B cell (primary cell): ENCODE measurements at regions not wholly inside any gene's neighbourhood (a gene's known extent, or its start where the extent isn't known, plus 50 kb on each side); places are given as distances from the start of the nearest gene placed in this dataset.

ENCODE experiments used
- ATAC-seq: fragments of 200-7000 bp; cut with Tn5 transposase; one replicate; pipeline ENCODE4 v1.10.0; 2021; ENCODE audit warnings: low read depth, mild to moderate bottlenecking, moderate number of reproducible peaks, moderate library complexity
- CTCF ChIA-PET: fragments of 350-600 bp; sonication (Branson Sonifier 250); formaldehyde crosslinking; loops from one replicate; lab custom pipeline; 2021; ENCODE audit warnings: antibody characterized with exemption, inconsistent platforms; lab: Charles Lee
- POLR2A ChIA-PET: fragments of 350-600 bp; sonication (Branson Sonifier 250); formaldehyde crosslinking; loops from one replicate; lab custom pipeline; 2021; ENCODE audit warnings: antibody characterized with exemption; lab: Charles Lee
- DNase-seq: peaks from one replicate; pipeline ENCODE4 v3.0.0; 2013
- H2AFZ ChIP-seq: 2 replicates; pipeline ENCODE4 v1.6.1; 2012; ENCODE audit warnings: mild to moderate bottlenecking, low read depth, low read length; ENCODE audit not compliant: insufficient read depth, poor library complexity, severe bottlenecking
- H3K27ac ChIP-seq, 2 donors: 1 replicate in 1 of 2; 2 replicates in 1 of 2; pipeline ENCODE4 v1.5.1; 2012 to 2013; ENCODE audit warnings: low read length in 2 of 2, mild to moderate bottlenecking in 2 of 2, moderate library complexity in 1 of 2
- H3K27me3 ChIP-seq, 4 experiments: fragments of 200-600 bp in 1 of 4; sonication (generic) in 1 of 4; replicated peaks in 1 of 4; 1 replicate in 2 of 4; 2 replicates in 2 of 4; pipeline versions ENCODE4 v1.6.1 to v1.7.0; 2013 to 2016; ENCODE audit warnings: low read length in 3 of 4, mild to moderate bottlenecking in 2 of 4, mixed read lengths in 1 of 4, moderate library complexity in 1 of 4; ENCODE audit not compliant: insufficient read depth in 4 of 4, control insufficient read depth in 3 of 4; ENCODE audit errors: control extremely low read depth in 1 of 4
- H3K36me3 ChIP-seq, 2 experiments: replicated peaks in 1 of 2; 1 replicate in 1 of 2; 2 replicates in 1 of 2; pipeline versions ENCODE4 v1.6.1 to v1.7.1; 2013; ENCODE audit warnings: low read length in 1 of 2; ENCODE audit not compliant: insufficient read depth in 2 of 2, control insufficient read depth in 1 of 2; ENCODE audit errors: control extremely low read depth in 1 of 2, extremely low read depth in 1 of 2
- H3K4me1 ChIP-seq, 2 donors: fragments of 200-600 bp in 1 of 2; sonication (generic) in 1 of 2; 1 replicate in 1 of 2; 2 replicates in 1 of 2; pipeline versions ENCODE4 v1.5.1 to v1.6.1; 2013 to 2017; ENCODE audit warnings: low read length in 2 of 2; ENCODE audit not compliant: control insufficient read depth in 2 of 2, insufficient read depth in 2 of 2
- H3K4me2 ChIP-seq: replicated peaks from 2 replicates; pipeline ENCODE3; 2012; ENCODE audit warnings: mild to moderate bottlenecking, low read depth, low read length; ENCODE audit not compliant: poor library complexity, severe bottlenecking
- H3K4me3 ChIP-seq, 5 experiments: fragments of 200-600 bp in 1 of 5; sonication (generic) in 1 of 5; 1 replicate in 3 of 5; 2 replicates in 2 of 5; pipeline versions ENCODE4 v1.5.1 to v1.7.0; 2011 to 2016; ENCODE audit warnings: low read length in 4 of 5, mild to moderate bottlenecking in 4 of 5, low read depth in 2 of 5, control low read depth in 1 of 5, moderate library complexity in 1 of 5; ENCODE audit not compliant: insufficient read depth in 1 of 5; ENCODE audit errors: control extremely low read depth in 1 of 5, extremely low read depth in 1 of 5
- H3K79me2 ChIP-seq: fragments of 200-600 bp; sonication (generic); one replicate; pipeline ENCODE4 v1.6.0; 2016; ENCODE audit warnings: low read length; ENCODE audit not compliant: control insufficient read depth, insufficient read depth
- H3K9ac ChIP-seq: fragments of 200-600 bp; sonication (generic); 2 replicates; pipeline ENCODE4 v1.6.1; 2017; ENCODE audit warnings: mild to moderate bottlenecking, low read length, moderate library complexity
- H3K9me3 ChIP-seq, 3 donors: one replicate each; pipeline versions ENCODE4 v1.6.1 to v1.7.1; 2013; ENCODE audit warnings: low read length in 2 of 3; ENCODE audit not compliant: control insufficient read depth in 2 of 3, insufficient read depth in 1 of 3; ENCODE audit errors: control extremely low read depth in 1 of 3
- H4K20me1 ChIP-seq: 2 replicates; pipeline ENCODE4 v1.6.0; 2012; ENCODE audit warnings: mild to moderate bottlenecking, low read length; ENCODE audit not compliant: insufficient read depth, control insufficient read depth, poor library complexity, severe bottlenecking
- H3K27ac Mint-ChIP-seq: one replicate; pipeline ENCODE4 v1.8.0; 2021; ENCODE audit warnings: mixed read lengths
- H3K27me3 Mint-ChIP-seq: one replicate; pipeline ENCODE4 v1.8.0; 2021; ENCODE audit warnings: mixed read lengths
- H3K4me1 Mint-ChIP-seq: one replicate; pipeline ENCODE4 v1.8.0; 2021; ENCODE audit warnings: mixed read lengths
- H3K4me3 Mint-ChIP-seq: one replicate; pipeline ENCODE4 v1.8.0; 2021; ENCODE audit warnings: mixed read lengths
- H3K9me3 Mint-ChIP-seq: one replicate; pipeline ENCODE4 v1.8.0; 2022; ENCODE audit warnings: mixed read lengths; ENCODE audit not compliant: insufficient read depth
- EZH2 ChIP-seq: IDR thresholded peaks from 2 replicates; pipeline ENCODE4 v1.6.1; 2012; ENCODE audit warnings: borderline replicate concordance, low read depth, mild to moderate bottlenecking, moderate library complexity, low read length; ENCODE audit not compliant: insufficient read depth, poor library complexity, severe bottlenecking
- WGBS: methylation state at CpG from one replicate; pipeline ENCODE4 v1.1.5; 2013; ENCODE audit warnings: missing lambda C conversion rate; ENCODE audit not compliant: insufficient coverage; 5-methylcytosine and 5-hydroxymethylcytosine counted together
- intact Hi-C: fragments of 100-400 bp; cut with micrococcal nuclease; formaldehyde crosslinking; loops from one replicate; pipeline ENCODE4 v1.10.0; 2022
- TF ChIP-seq, protein P1 (sequence below): fragments of 200-600 bp; IDR thresholded peaks from one replicate; pipeline ENCODE4 v1.8.0; 2022; ENCODE audit warnings: antibody characterized with exemption, mild to moderate bottlenecking

GRCh38 chr7:67805921-67806471 is 809.4 kb downstream of the TYW1 start:
- Histone ChIP-seq H3K36me3 (no peaks in the 10 kb centered on the region), H4K20me1 (no peaks in the 10 kb centered on the region), H3K79me2 (no peaks in the 10 kb centered on the region), H3K4me2 (no peak overlapping the region), H3K4me3 (no peak overlapping the region), H3K9me3 (peaks cover 0 to 46% (median 0%) of the 10 kb centered on the region in 3 donors), H2AFZ (no peak overlapping the region), H3K9ac (no peak overlapping the region), H3K4me1 (no peaks in the 10 kb centered on the region), H3K27me3 (no peaks in the 10 kb centered on the region), H3K27ac (no peak overlapping the region)
- DNase-seq (no peak), ATAC-seq (no peak)
- Mint-ChIP-seq H3K27me3 (no peaks in the 10 kb centered on the region), H3K4me3 (no peak overlapping the region), H3K4me1 (no peaks in the 10 kb centered on the region), H3K9me3 (peaks cover 4% of the 10 kb centered on the region), H3K27ac (no peak overlapping the region)
- CTCF ChIA-PET, result no interaction called here
- intact Hi-C loops, result no loop called here
- POLR2A ChIA-PET, result no interaction called here
- TF ChIP-seq, protein P1, sequence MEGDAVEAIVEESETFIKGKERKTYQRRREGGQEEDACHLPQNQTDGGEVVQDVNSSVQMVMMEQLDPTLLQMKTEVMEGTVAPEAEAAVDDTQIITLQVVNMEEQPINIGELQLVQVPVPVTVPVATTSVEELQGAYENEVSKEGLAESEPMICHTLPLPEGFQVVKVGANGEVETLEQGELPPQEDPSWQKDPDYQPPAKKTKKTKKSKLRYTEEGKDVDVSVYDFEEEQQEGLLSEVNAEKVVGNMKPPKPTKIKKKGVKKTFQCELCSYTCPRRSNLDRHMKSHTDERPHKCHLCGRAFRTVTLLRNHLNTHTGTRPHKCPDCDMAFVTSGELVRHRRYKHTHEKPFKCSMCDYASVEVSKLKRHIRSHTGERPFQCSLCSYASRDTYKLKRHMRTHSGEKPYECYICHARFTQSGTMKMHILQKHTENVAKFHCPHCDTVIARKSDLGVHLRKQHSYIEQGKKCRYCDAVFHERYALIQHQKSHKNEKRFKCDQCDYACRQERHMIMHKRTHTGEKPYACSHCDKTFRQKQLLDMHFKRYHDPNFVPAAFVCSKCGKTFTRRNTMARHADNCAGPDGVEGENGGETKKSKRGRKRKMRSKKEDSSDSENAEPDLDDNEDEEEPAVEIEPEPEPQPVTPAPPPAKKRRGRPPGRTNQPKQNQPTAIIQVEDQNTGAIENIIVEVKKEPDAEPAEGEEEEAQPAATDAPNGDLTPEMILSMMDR, result no peak
- no peak for TF ChIP-seq EZH2
- WGBS, result 100% methylated on average over 1 of the region's 6 CpGs

GRCh38 chr7:67807826-67808225 is 811.2 kb downstream of the TYW1 start:
- ATAC-seq (no peak), DNase-seq (no peak)
- ChIA-PET POLR2A (no interaction called here), CTCF (no interaction called here)
- Histone ChIP-seq H2AFZ (no peak overlapping the region), H3K4me3 (no peak overlapping the region), H3K9me3 (peaks cover 0 to 48% (median 0%) of the 10 kb centered on the region in 3 donors), H3K9ac (no peak overlapping the region), H4K20me1 (no peaks in the 10 kb centered on the region), H3K79me2 (no peaks in the 10 kb centered on the region), H3K4me2 (no peak overlapping the region), H3K27ac (no peak overlapping the region), H3K4me1 (no peaks in the 10 kb centered on the region), H3K27me3 (no peaks in the 10 kb centered on the region), H3K36me3 (no peaks in the 10 kb centered on the region)
- Mint-ChIP-seq H3K4me3 (no peak overlapping the region), H3K9me3 (peaks cover 4% of the 10 kb centered on the region), H3K27me3 (no peaks in the 10 kb centered on the region), H3K27ac (no peak overlapping the region), H3K4me1 (no peaks in the 10 kb centered on the region)
- TF ChIP-seq EZH2, result no peak
- TF ChIP-seq, protein P1, result no peak
- intact Hi-C loops, result no loop called here
- 71% methylated on average over 1 of the region's 5 CpGs for WGBS
